ENCODE measurements at regions not wholly inside any gene's neighbourhood (a gene's known extent, or its start where the extent isn't known, plus 50 kb on each side); places are given as distances from the start of the nearest gene placed in this dataset.

DNA sequence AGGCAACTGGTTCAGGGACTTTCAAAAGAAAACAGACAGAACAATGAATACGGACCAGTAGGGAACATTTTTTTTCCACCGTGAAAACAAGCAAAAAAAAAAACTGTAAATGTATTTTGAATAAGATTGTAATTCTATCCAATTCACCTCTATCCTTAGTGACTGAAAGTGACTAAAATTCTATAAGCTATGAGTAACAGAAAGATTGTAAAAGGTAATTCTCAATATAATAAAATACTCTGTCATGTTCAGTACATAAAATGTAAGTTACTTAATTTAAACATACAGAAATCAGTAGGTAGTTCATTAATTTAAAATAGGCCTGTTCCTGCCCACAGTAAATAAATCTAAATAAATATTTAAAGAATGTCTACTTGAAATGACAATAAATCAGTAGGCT lies 368.2 kb upstream of the ARHGEF26 start:
- TF ChIP-seq, protein P1, sequence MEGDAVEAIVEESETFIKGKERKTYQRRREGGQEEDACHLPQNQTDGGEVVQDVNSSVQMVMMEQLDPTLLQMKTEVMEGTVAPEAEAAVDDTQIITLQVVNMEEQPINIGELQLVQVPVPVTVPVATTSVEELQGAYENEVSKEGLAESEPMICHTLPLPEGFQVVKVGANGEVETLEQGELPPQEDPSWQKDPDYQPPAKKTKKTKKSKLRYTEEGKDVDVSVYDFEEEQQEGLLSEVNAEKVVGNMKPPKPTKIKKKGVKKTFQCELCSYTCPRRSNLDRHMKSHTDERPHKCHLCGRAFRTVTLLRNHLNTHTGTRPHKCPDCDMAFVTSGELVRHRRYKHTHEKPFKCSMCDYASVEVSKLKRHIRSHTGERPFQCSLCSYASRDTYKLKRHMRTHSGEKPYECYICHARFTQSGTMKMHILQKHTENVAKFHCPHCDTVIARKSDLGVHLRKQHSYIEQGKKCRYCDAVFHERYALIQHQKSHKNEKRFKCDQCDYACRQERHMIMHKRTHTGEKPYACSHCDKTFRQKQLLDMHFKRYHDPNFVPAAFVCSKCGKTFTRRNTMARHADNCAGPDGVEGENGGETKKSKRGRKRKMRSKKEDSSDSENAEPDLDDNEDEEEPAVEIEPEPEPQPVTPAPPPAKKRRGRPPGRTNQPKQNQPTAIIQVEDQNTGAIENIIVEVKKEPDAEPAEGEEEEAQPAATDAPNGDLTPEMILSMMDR (IDR thresholded peaks at IDR 0.05): no peak
- TF ChIP-seq POLR2AphosphoS5 (IDR thresholded peaks at IDR 0.05) (no peak), POLR2A (IDR thresholded peaks at IDR 0.05; ENCODE audit: low read depth) (no peak), EP300 (IDR thresholded peaks at IDR 0.05) (no peak)

Data from esophagus muscularis mucosa (tissue), 4 donors.